ENCODE measurements at regions not wholly inside any gene's neighbourhood (a gene's known extent, or its start where the extent isn't known, plus 50 kb on each side); places are given as distances from the start of the nearest gene placed in this dataset.

- intact Hi-C loops (cut with DNase I), result no loop called here
- no peak for DNase-seq (ENCODE audit: low spot score)
Measured at GRCh38 chr1:87644579-87645190, 316.0 kb downstream of the LMO4 start.

GRCh38 chr1:87647430-87648177 lies 318.9 kb downstream of the LMO4 start:
- DNase-seq (ENCODE audit: low spot score), result no peak

GRCh38 chr1:87648323-87649119 lies 319.8 kb downstream of the LMO4 start:
- intact Hi-C loops (cut with DNase I), result no loop called here
- no peak for DNase-seq (ENCODE audit: low spot score)

More at GRCh38 chr1:87647430-87648177, 318.9 kb downstream of the LMO4 start:
- intact Hi-C loops (cut with DNase I), result no loop called here

GRCh38 chr1:87650306-87650705 lies 321.6 kb downstream of the LMO4 start:
- intact Hi-C loops (cut with DNase I), result no loop called here

GRCh38 chr1:87652176-87652575 lies 323.5 kb downstream of the LMO4 start:
- no peak for DNase-seq (ENCODE audit: low spot score)
- intact Hi-C loops (cut with DNase I), result no loop called here

More at GRCh38 chr1:87650306-87650705, 321.6 kb downstream of the LMO4 start:
- no peak for DNase-seq (ENCODE audit: low spot score)

GRCh38 chr1:87665151-87665550 lies 336.5 kb downstream of the LMO4 start:
- intact Hi-C loops (cut with DNase I), result no loop called here

GRCh38 chr1:87666681-87667080 lies 338.0 kb downstream of the LMO4 start:
- no peak for DNase-seq (ENCODE audit: low spot score)
- intact Hi-C loops (cut with DNase I), result no loop called here

More at GRCh38 chr1:87665151-87665550, 336.5 kb downstream of the LMO4 start:
- no peak for DNase-seq (ENCODE audit: low spot score)

- intact Hi-C loops (cut with DNase I), result no loop called here
- no peak for DNase-seq (ENCODE audit: low spot score)
Measured at GRCh38 chr1:87669674-87670073, 341.0 kb downstream of the LMO4 start.

GRCh38 chr1:87673309-87673708 lies 344.6 kb downstream of the LMO4 start:
- intact Hi-C loops (cut with DNase I), result no loop called here
- DNase-seq (ENCODE audit: low spot score), result no peak

- no peak for DNase-seq (ENCODE audit: low spot score)
- intact Hi-C loops (cut with DNase I), result no loop called here
Measured at GRCh38 chr1:87673748-87674147, 345.1 kb downstream of the LMO4 start.

- DNase-seq (ENCODE audit: low spot score), result no peak
- intact Hi-C loops (cut with DNase I), result no loop called here
Measured at GRCh38 chr1:87674791-87675190, 346.1 kb downstream of the LMO4 start.

GRCh38 chr1:87678266-87678665 lies 349.6 kb downstream of the LMO4 start:
- intact Hi-C loops (cut with DNase I), result no loop called here
- DNase-seq (ENCODE audit: low spot score), result no peak

GRCh38 chr1:87682565-87682964 lies 353.9 kb downstream of the LMO4 start:
- intact Hi-C loops (cut with DNase I), result no loop called here
- no peak for DNase-seq (ENCODE audit: low spot score)

- intact Hi-C loops (cut with DNase I), result no loop called here
- no peak for DNase-seq (ENCODE audit: low spot score)
Measured at GRCh38 chr1:87683196-87683956, 354.7 kb downstream of the LMO4 start.

- intact Hi-C loops (cut with DNase I), result no loop called here
- no peak for DNase-seq (ENCODE audit: low spot score)
Measured at GRCh38 chr1:87684194-87684593, 355.5 kb downstream of the LMO4 start.

GRCh38 chr1:87684713-87685205 lies 356.1 kb downstream of the LMO4 start:
- intact Hi-C loops (cut with DNase I), result no loop called here

GRCh38 chr1:87685311-87686135 lies 356.8 kb downstream of the LMO4 start:
- DNase-seq (ENCODE audit: low spot score), result no peak
- intact Hi-C loops (cut with DNase I), result no loop called here

More at GRCh38 chr1:87684713-87685205, 356.1 kb downstream of the LMO4 start:
- no peak for DNase-seq (ENCODE audit: low spot score)

- intact Hi-C loops (cut with DNase I), result no loop called here
- DNase-seq (ENCODE audit: low spot score), result no peak
Measured at GRCh38 chr1:87686136-87686495, 357.4 kb downstream of the LMO4 start.

- DNase-seq (ENCODE audit: low spot score), result no peak
- intact Hi-C loops (cut with DNase I), result no loop called here
Measured at GRCh38 chr1:87686671-87687070, 358.0 kb downstream of the LMO4 start.
